ENCODE measurements at regions not wholly inside any gene's neighbourhood (a gene's known extent, or its start where the extent isn't known, plus 50 kb on each side); places are given as distances from the start of the nearest gene placed in this dataset.
"Not testable (repeated sequence)": the region's sequence is repeated elsewhere in the genome, so short reads cannot be mapped to it uniquely, and the experiment has no call there.

- intact Hi-C loops (cut with DNase I) = no loop called here
- H3K27me3 ChIP-seq = no peaks in the 10 kb centered on the region
- no peaks in the 10 kb centered on the region for H3K36me3 ChIP-seq
- ATAC-seq (peak; percentile 74), DNase-seq (no peak)
- no peaks in the 10 kb centered on the region for H3K4me1 ChIP-seq
- H3K4me3 ChIP-seq = no peak overlapping the region
- H3K27ac ChIP-seq = no peak overlapping the region
- TF ChIP-seq, protein P1, sequence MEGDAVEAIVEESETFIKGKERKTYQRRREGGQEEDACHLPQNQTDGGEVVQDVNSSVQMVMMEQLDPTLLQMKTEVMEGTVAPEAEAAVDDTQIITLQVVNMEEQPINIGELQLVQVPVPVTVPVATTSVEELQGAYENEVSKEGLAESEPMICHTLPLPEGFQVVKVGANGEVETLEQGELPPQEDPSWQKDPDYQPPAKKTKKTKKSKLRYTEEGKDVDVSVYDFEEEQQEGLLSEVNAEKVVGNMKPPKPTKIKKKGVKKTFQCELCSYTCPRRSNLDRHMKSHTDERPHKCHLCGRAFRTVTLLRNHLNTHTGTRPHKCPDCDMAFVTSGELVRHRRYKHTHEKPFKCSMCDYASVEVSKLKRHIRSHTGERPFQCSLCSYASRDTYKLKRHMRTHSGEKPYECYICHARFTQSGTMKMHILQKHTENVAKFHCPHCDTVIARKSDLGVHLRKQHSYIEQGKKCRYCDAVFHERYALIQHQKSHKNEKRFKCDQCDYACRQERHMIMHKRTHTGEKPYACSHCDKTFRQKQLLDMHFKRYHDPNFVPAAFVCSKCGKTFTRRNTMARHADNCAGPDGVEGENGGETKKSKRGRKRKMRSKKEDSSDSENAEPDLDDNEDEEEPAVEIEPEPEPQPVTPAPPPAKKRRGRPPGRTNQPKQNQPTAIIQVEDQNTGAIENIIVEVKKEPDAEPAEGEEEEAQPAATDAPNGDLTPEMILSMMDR (IDR thresholded peaks at IDR 0.05) = no peak
- no peaks in the 10 kb centered on the region for H3K9me3 ChIP-seq
Observed at GRCh38 chr4:64899563-64899962, 490.3 kb upstream of the TECRL start.

GRCh38 chr4:64899030-64899429 lies 489.8 kb upstream of the TECRL start:
- H3K36me3 ChIP-seq; H3K4me1 ChIP-seq; intact Hi-C loops (cut with DNase I); DNase-seq; H3K27ac ChIP-seq; H3K4me3 ChIP-seq; H3K27me3 ChIP-seq; ATAC-seq; H3K9me3 ChIP-seq: not testable (repeated sequence)

DNA sequence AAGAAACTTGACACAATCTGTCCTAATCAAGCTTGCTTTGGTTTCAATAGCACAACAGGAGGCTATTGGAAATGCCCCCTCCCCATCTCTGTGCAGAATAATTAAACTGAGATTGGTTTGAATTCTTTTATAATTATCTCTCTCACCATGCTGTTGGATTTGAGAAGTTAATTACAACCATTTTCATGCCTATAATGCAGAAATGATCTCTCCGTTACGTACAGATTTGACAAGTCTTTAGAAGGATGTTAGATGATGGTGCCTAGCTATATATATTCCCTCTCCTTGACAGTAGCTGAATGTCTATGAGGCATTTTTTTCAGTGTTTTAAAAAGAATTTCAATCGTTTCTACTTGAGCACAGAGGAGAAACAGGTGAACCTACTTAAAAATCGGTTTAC lies 488.4 kb upstream of the TECRL start:
- DNase-seq (no peak), ATAC-seq (no peak)
- TF ChIP-seq, protein P1 (IDR thresholded peaks at IDR 0.05) = no peak
- Histone ChIP-seq H3K4me1 (no peaks in the 10 kb centered on the region), H3K27ac (no peak overlapping the region), H3K27me3 (no peaks in the 10 kb centered on the region), H3K36me3 (no peaks in the 10 kb centered on the region), H3K9me3 (no peaks in the 10 kb centered on the region), H3K4me3 (no peak overlapping the region)
- intact Hi-C loops (cut with DNase I) = no loop called here

GRCh38 chr4:64895031-64895430 lies 485.8 kb upstream of the TECRL start:
- ATAC-seq (no peak), DNase-seq (no peak)
- H3K4me1 ChIP-seq = no peaks in the 10 kb centered on the region
- TF ChIP-seq, protein P1 (IDR thresholded peaks at IDR 0.05) = no peak
- H3K9me3 ChIP-seq = no peaks in the 10 kb centered on the region
- H3K36me3 ChIP-seq = no peaks in the 10 kb centered on the region
- no peak overlapping the region for H3K4me3 ChIP-seq
- H3K27me3 ChIP-seq = no peaks in the 10 kb centered on the region
- no peak overlapping the region for H3K27ac ChIP-seq
- intact Hi-C loops (cut with DNase I) = no loop called here

DNA sequence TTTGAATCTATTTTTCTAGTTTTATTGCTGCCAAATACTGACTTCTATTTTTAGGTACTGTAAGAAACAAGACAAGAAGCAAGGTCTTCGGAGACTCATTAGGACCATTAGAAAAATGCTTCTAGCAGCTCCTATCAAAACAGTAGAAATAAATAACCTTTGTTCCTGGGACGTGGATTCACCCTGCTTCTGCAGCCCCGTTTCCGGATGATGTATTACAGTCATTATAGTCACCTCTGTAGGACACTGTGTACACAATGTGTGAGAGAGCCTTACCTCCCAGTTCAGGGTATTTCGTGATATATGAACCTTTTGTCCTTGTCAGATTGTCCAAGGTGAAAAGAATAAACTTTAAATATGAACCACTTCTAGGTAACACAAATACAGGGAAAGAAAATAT lies 484.0 kb upstream of the TECRL start:
- no peak for DNase-seq
- intact Hi-C loops (cut with DNase I) = no loop called here

GRCh38 chr4:64889906-64890610 lies 480.8 kb upstream of the TECRL start:
- Histone ChIP-seq H3K27ac (no peak overlapping the region), H3K9me3 (no peaks in the 10 kb centered on the region), H3K4me3 (no peak overlapping the region), H3K4me1 (no peaks in the 10 kb centered on the region), H3K27me3 (no peaks in the 10 kb centered on the region), H3K36me3 (no peaks in the 10 kb centered on the region)
- intact Hi-C loops (cut with DNase I) = no loop called here
- ATAC-seq (no peak), DNase-seq (no peak)
- TF ChIP-seq, protein P1 (IDR thresholded peaks at IDR 0.05) = no peak

More for the DNA sequence above, 484.0 kb upstream of the TECRL start:
- no peaks in the 10 kb centered on the region for H3K9me3 ChIP-seq
- H3K27ac ChIP-seq = no peak overlapping the region
- H3K36me3 ChIP-seq = no peaks in the 10 kb centered on the region
- no peak for ATAC-seq
- H3K4me1 ChIP-seq = no peaks in the 10 kb centered on the region
- H3K27me3 ChIP-seq = no peaks in the 10 kb centered on the region
- TF ChIP-seq, protein P1 (IDR thresholded peaks at IDR 0.05) = no peak
- no peak overlapping the region for H3K4me3 ChIP-seq

Data from upper lobe of right lung (tissue), 1 donor.